HG03521 (cell line): ENCODE measurements at regions not wholly inside any gene's neighbourhood (a gene's known extent, or its start where the extent isn't known, plus 50 kb on each side); places are given as distances from the start of the nearest gene placed in this dataset.
"Not testable (repeated sequence)": the region's sequence is repeated elsewhere in the genome, so short reads cannot be mapped to it uniquely, and the experiment has no call there.

Experiments used
- ATAC-seq: cut with Tn5 transposase; IDR thresholded peaks from one replicate; pipeline ENCODE4 v1.9.1; 2021; ENCODE audit warnings: mild to moderate bottlenecking, moderate library complexity; ENCODE audit not compliant: unreplicated experiment

GRCh38 chr5:107011605-107012004 is 659.1 kb downstream of the EFNA5 start:
- no peak for ATAC-seq

- no peak for ATAC-seq
Measured at GRCh38 chr5:107010060-107010459, 660.7 kb downstream of the EFNA5 start.

- ATAC-seq: no peak
Measured at GRCh38 chr5:107005653-107006052, 665.1 kb downstream of the EFNA5 start.

GRCh38 chr5:107005161-107005560 is 665.6 kb downstream of the EFNA5 start:
- ATAC-seq: no peak

- no peak for ATAC-seq
Measured at GRCh38 chr5:107002115-107002514, 668.6 kb downstream of the EFNA5 start.

GRCh38 chr5:106999506-106999905 is 671.2 kb downstream of the EFNA5 start:
- ATAC-seq: not testable (repeated sequence)

- ATAC-seq: no peak
Measured at GRCh38 chr5:106986006-106986405, 684.7 kb downstream of the EFNA5 start.

- ATAC-seq: no peak
Measured at GRCh38 chr5:106985174-106985573, 685.6 kb downstream of the EFNA5 start.

- ATAC-seq: not testable (repeated sequence)
Measured at GRCh38 chr5:106979178-106979577, 691.6 kb downstream of the EFNA5 start.

GRCh38 chr5:106978582-106979165 is 692.1 kb downstream of the EFNA5 start:
- ATAC-seq: not testable (repeated sequence)

- ATAC-seq: no peak
Measured at GRCh38 chr5:106976363-106976762, 694.4 kb downstream of the EFNA5 start.

- ATAC-seq: no peak
Measured at GRCh38 chr5:106974272-106974671, 696.5 kb downstream of the EFNA5 start.

- ATAC-seq: no peak
Measured at GRCh38 chr5:106966686-106967315, 703.9 kb downstream of the EFNA5 start.

- ATAC-seq: no peak
Measured at GRCh38 chr5:106964132-106964531, 706.6 kb downstream of the EFNA5 start.

- ATAC-seq: no peak
Measured at GRCh38 chr5:106963630-106964029, 707.1 kb downstream of the EFNA5 start.

- ATAC-seq: no peak
Measured at GRCh38 chr5:106962464-106963230, 708.1 kb downstream of the EFNA5 start.

GRCh38 chr5:106959387-106959786 is 711.4 kb downstream of the EFNA5 start:
- ATAC-seq: no peak

- no peak for ATAC-seq
Measured at GRCh38 chr5:106957336-106957735, 713.4 kb downstream of the EFNA5 start.

- ATAC-seq: no peak
Measured at GRCh38 chr5:106956886-106957285, 713.9 kb downstream of the EFNA5 start.

GRCh38 chr5:106956187-106956586 is 714.5 kb downstream of the EFNA5 start:
- ATAC-seq: no peak

- no peak for ATAC-seq
Measured at GRCh38 chr5:106940986-106941385, 729.8 kb downstream of the EFNA5 start.

GRCh38 chr5:106940301-106940846 is 730.4 kb downstream of the EFNA5 start:
- no peak for ATAC-seq
